NOMO-1 treated with dmso at 0.1 percent for 144 hours (cell line): ENCODE measurements at regions not wholly inside any gene's neighbourhood (a gene's known extent, or its start where the extent isn't known, plus 50 kb on each side); places are given as distances from the start of the nearest gene placed in this dataset.

Experiments
- DNase-seq: peaks from one replicate; lab custom pipeline; 2025; ENCODE audit not compliant: unreplicated experiment; lab: John Stamatoyannopoulos, UW

- DNase-seq: no peak
Observed at GRCh38 chr13:91157273-91158016, 190.0 kb upstream of the MIR17HG start.

DNA sequence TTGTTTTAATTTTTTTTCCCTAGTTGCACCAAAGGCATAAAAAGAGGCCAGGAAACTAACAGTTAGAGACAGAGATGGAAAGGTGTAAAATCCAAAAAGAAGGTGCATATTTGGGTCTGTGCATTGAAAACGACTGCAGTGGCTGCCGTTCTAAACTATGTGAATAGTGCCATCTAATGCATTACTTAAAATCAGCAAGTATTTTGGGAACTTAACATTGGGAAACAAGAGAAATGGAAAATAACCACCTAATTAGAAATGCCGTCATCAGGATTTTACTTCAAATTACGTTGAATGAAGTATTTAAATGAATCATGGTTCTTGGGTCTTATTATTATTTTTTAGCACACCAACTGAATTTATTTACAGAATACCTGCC lies 189.5 kb upstream of the MIR17HG start:
- DNase-seq: no peak

- DNase-seq: no peak
Observed at GRCh38 chr13:91162180-91162579, 185.3 kb upstream of the MIR17HG start.

DNA sequence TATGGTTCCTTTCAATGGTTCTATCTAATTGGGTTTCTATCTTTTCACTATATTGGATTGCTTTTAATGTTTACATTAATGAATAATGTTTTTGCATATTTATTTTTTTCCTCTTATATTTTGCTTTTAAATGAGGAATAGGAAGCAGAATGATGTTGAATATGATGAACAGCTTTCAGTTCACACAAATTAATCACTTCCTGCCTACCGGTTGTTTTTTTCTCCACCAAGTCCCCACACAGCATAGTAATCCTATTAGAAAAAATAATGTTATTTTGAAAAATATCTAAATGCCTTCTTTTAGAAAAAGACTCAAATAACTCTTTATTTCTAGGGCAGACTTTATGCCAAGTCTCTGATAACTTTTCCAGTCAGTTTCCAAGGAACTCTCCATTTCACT lies 184.9 kb upstream of the MIR17HG start:
- no peak for DNase-seq

DNA sequence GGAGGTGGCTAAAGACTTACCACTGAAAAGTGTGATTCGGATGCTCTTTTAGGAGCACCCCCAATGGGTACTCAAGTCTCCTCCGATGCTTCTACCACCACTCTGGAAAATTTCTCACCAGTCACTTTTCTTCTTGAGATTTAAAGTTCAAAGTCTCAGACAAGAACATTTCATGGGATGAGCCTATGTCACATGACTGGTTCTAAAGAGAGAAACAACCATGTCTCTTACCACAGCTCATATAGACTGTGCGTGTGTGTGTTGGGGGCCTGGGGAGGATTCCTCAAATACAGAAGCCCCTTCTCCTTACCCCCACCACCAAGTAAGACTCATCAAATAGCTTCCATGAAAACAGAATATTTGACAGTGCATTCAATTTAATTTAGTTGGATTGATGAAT lies 181.7 kb upstream of the MIR17HG start:
- DNase-seq: no peak

- no peak for DNase-seq
Observed at GRCh38 chr13:91166714-91167511, 180.6 kb upstream of the MIR17HG start.

DNA sequence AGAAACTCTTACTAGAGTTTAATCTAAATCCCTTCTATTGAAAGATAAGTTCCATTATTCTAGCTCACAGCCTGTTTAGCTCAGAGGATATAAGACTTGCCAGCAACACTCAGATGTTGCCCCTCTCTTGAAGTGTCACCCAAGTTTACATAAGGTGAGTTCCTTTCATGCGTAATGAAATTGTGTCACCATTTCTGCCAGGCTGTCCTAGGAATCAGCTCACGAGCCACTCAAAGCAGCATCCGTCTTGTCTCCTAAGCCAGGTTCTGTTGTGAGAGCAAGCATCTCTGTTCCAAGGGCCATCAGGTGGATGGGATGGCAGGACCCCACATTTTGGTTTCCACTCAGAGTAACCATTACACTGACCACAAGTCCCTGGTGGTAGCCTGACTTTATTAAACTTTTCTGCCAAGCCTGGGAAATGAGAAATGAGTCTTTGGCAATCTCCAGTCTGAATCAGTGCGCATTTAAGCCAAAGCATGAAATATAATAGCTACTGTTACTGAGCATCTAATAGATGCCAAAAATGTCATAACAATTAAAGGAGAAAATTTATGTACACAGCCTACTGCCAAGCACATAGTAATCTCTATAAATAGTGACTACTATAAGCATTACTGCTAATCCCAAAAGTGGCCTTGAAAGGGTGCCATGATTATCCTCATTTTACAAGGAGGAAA lies 179.6 kb upstream of the MIR17HG start:
- DNase-seq: no peak

DNA sequence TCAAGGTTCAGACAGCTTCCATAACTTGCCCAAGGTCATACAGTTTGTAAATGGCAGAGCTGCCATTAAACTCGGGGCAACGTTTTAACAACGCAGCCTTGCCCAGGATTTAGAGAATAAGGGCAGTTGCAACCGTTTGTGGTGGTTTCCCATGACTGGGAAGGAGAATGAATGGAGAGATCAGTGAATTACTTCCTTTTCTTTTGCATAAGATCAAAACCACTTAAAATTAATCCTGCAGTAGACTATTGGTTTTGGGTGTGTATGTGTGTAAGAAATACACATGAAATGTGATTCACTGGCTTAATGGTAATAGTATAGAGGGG lies 179.1 kb upstream of the MIR17HG start:
- peak; percentile 39 for DNase-seq

DNA sequence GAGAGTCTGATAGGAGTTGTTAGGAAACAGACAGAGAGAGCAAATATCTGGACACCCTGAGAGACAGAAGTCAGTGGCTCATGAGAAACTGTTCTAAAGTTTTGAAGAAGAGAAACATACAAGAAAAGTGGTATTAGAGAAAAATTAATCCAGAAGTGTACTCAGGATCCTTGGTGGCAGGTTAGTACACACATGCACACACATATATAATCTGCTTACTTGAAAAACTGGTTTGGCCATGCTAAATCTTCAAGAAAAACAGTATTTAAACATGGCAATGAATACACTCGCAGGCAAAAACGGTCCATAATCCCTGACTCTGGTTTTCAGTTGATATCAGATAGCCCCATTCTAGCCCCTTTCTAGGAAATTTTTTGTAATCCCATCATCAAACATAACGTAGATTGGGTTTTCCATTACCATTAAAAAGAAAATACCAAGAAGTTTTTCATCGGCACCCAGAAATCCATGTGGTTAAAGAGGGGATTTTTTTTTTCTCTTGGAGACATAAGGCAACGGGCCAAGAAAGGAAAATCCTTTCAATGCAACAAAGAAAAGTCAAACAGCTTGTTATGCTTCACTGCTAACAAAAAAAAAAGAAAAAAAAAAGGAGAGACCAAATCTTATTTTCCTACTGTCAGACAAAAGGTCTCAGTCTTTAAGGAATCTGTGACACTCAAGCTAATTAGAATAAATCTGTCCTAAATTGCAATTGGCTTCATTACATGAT lies 178.0 kb upstream of the MIR17HG start:
- no peak for DNase-seq

- DNase-seq: no peak
Observed at GRCh38 chr13:91172160-91172559, 175.3 kb upstream of the MIR17HG start.

GRCh38 chr13:91174886-91175501 lies 172.5 kb upstream of the MIR17HG start:
- DNase-seq: no peak

GRCh38 chr13:91178099-91178498 lies 169.4 kb upstream of the MIR17HG start:
- no peak for DNase-seq

- no peak for DNase-seq
Observed at GRCh38 chr13:91181892-91182291, 165.6 kb upstream of the MIR17HG start.

- no peak for DNase-seq
Observed at GRCh38 chr13:91184244-91184926, 163.1 kb upstream of the MIR17HG start.

- peak; percentile 27 for DNase-seq
Observed at GRCh38 chr13:91185294-91185863, 162.1 kb upstream of the MIR17HG start.

- DNase-seq: no peak
Observed at GRCh38 chr13:91187522-91187921, 160.0 kb upstream of the MIR17HG start.

- no peak for DNase-seq
Observed at GRCh38 chr13:91189506-91189905, 158.0 kb upstream of the MIR17HG start.

DNA sequence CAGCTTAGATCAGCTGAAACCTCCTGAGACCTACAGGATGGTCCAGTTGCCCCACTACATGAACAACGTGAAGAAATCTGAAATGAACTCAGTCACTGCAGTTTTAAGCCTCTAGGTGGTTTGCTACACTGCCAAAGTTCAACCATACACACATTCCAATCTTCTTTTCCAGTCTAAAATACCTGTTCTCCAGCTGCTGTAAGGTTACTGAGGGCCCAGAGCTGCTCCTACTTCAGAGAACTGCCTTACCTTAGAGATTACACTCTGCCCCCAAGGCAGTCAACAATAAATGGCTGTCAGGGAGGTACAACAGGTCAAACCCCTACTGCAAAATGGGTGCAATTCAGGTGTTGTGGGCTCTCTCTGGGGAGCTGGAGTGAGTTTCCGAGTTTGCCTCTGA lies 154.1 kb upstream of the MIR17HG start:
- DNase-seq: no peak

DNA sequence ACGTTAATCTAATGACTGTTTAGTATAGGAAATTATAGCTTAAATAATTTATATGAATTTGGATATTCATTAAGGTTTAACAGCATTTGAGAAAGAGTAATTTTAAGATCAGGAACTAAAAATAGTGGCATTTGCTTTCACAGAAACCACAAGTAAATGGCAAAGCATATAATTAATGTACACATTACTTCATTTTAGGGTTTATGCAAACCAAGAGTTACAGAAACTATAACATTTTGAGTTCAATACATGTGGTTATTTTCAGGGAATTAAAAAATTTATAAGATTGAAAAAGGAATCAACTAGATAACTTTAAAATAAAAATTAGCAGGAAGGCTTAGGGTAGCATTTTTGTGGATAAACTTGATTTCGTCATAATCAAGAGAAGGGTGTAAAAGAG lies 151.7 kb upstream of the MIR17HG start:
- DNase-seq: no peak

DNA sequence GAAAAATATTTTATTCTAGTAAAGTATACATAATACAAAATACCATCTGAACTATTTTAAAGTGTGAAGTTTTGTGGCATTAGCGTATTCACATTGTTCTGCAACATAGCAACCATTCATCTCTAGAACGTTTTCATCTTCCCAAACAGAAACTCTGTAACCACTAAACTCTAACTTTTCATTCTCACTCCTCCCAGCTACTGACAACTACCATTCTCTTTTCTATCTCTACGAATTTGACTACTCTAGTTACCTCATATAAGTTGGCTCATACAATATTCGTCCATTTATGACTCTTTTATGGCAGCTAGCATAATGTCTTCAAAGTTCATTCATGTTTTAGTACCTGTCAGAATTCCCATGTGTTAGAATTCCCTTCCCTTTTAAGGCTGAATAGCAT lies 150.5 kb upstream of the MIR17HG start:
- DNase-seq: no peak
